A172 (cell line): ENCODE measurements at regions not wholly inside any gene's neighbourhood (a gene's known extent, or its start where the extent isn't known, plus 50 kb on each side); places are given as distances from the start of the nearest gene placed in this dataset.
A peak's percentile ranks its signal among the peaks of the same experiment; 100 is the strongest.
"Not testable (repeated sequence)": the region's sequence is repeated elsewhere in the genome, so short reads cannot be mapped to it uniquely, and the experiment has no call there.

Experiments
- DNase-seq: peaks from one replicate; pipeline ENCODE4 v3.0.0-alpha.2; 2015; ENCODE audit warnings: low spot score

DNA sequence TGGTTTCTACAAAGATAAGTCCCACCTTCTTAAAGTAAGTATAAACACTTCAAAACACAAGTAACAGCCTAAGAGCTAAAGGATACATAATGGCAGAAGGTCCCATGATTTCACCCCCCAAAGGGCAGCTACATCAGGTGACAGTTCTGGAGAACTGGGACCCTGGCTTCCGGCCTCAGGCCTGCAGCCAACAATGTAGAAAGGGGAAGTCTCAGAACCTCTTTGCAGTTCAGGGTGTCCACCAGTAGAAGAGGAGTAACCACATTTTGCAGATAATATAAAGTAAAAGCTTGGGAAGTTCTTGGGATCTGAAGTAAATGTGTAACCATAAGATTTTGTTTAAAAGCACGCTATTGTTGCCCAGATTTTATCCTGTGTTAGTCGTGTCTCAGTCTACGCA is 267.4 kb upstream of the VLDLR start:
- DNase-seq = no peak

DNA sequence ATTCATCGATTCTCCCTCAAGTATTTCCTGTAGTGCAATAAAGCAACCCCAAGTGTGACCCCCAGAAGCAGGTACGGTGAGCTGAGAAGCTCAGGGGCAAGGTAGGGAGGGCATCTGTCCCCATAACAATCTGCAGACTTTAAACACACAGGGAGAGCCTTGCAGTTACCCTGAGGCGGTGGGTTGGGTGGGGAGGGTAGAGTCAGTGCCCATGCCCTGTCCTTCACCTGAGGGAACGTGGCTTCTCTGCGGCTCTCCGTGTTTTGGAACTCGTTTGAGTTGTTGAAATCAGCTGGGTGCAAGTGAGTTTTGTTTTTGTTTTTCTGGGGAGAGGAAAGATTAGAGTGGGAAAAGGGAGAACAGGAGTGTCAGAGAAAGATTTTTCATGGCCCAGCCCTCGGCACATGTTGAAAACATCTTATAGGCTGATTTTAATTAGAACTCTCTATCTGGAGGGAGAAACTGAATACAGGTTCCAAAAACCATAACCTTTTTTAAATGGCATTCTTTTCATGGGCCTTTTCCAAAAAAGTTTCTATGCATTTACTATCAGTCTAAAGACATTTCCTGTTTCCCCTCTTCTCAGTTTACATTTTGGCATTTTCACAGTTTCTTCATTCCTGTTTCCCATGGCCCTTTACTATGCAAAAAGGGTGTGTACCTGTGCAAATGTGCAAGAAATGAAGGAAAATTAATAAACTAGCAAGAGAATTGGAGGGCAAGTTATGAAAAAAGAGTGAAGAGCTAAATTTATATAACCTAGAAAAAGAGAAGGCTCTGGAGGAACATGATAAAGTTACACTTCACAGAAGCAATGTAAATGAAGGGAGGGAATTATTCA is 266.5 kb upstream of the VLDLR start:
- DNase-seq = no peak

- no peak for DNase-seq
Observed at GRCh38 chr9:2355697-2355983, 265.9 kb upstream of the VLDLR start.

GRCh38 chr9:2356041-2356790 is 265.4 kb upstream of the VLDLR start:
- peak; percentile 4 for DNase-seq

- DNase-seq = no peak
Observed at GRCh38 chr9:2359891-2360471, 261.6 kb upstream of the VLDLR start.

DNA sequence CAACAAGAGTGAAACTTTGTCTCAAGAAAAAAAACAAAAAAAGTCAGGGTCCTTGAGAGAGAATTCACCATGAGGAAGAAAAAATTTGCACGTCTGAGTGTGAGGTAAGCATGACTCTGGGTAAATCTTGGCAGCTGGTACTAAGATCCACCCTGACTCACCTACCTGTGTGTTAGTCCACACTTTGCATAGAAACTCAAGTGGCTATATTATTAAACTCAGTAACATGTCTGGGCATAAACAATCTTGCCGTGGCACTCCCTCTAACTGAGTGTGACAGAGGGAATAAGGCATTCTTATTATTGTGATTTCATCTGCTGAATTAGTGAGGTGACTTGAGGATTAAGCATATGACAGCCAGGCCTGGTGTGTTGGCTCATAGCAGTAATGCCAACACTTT is 259.4 kb upstream of the VLDLR start:
- DNase-seq = no peak

DNA sequence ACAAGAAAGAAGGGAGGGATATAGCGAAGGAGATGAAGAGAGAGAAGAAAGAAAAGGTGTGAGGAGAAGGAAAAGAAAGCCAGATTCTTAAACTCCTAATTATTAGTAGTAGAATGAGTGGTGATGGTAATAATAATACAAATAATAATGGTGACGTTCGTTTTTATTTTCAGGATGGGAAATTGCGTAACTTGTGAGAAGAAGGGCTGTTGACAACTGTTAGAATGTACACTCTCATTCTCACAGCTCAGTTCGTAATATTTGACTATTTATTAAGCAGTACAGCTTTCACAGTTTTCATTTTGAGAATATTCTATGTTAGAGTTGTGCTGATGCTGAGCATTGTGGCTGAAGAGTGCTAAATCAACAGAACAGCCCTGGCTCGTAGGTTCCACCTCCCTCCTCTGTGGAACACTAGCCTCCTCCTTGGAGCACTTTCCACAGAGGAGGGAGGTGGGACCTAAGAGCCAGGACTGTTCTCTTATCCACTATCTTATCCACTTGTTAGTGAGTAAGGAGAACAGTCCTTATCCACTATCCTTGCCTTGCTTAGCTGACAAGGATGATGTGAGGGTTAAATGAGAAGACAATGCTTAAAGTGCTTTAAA is 258.3 kb upstream of the VLDLR start:
- no peak for DNase-seq

- DNase-seq = no peak
Observed at GRCh38 chr9:2363781-2364180, 257.8 kb upstream of the VLDLR start.

GRCh38 chr9:2367970-2368369 is 253.6 kb upstream of the VLDLR start:
- no peak for DNase-seq

DNA sequence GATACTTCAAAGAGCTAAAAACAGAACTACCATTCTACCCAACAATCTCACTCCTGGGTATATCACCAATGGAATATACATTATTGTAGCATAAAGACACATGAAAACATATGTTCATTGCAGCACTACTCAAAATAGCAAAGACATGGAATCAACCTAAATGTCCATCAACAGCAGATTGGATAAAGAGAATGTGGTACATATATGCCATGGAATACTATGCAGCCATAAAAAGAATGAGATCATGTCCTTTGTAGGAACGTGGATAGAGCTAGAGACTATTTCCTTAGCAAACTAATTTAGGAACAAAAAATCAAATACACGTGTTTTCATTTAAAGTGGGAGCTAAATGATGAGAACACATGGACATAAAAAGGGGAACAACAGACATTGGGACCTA is 247.9 kb upstream of the VLDLR start:
- no peak for DNase-seq

DNA sequence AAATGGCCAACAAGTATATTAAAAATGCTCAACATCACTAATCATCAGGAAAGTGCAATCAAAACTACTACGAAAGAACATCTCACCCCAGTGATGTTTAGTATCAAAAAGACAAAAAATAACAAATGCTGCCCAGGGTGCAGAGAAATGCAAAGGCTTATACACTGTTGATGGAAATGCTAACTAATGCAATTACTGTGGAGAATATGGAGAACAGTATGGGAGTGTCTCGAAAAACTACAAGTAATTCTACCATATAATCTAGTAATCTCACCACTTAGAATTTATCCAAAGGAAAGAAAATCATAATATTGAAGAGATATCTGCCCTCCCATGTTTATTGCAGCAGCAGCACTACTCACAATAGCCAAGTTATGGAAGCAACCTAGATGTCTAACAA is 246.5 kb upstream of the VLDLR start:
- DNase-seq = no peak

GRCh38 chr9:2377117-2377516 is 244.5 kb upstream of the VLDLR start:
- DNase-seq = no peak

GRCh38 chr9:2377834-2378233 is 243.8 kb upstream of the VLDLR start:
- no peak for DNase-seq

- DNase-seq = no peak
Observed at GRCh38 chr9:2378266-2378665, 243.3 kb upstream of the VLDLR start.

DNA sequence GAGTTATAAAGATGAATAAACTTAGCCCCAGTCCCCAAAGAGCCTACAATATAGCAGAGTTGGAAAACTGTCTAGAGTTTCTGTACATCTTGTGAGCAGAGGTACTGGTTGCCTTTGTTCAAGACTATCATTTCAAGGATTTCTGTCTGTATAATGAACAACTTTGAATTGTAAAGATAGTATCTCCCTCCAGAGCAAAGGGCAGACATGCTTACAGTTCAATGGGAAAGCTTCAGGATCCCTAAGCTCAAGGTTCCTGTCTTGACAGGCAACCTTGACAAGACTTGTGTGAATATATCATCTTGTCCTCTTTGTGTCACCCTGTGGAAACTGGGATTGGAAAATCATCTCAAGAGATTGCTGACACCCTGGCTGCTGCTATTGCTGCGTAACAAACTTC is 242.8 kb upstream of the VLDLR start:
- DNase-seq = no peak

DNA sequence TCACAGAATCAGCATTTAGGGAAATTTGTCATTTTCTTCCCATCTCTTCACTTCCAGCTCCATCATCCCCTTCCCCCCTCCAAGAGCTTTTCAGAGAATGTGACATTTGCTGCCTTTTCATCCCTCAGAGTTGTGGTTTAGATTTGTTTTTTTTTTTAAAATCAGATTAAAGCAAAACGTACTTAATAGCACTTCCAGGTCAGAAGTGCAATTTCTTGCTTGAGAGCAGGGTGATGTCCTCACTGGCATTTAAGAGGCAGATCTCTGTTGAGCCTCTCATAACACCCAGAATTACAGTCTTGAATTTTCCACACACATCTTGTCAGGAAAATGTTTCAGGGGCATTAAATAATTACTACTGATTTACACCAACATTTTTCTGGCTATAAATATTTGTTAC is 236.8 kb upstream of the VLDLR start:
- DNase-seq = no peak

DNA sequence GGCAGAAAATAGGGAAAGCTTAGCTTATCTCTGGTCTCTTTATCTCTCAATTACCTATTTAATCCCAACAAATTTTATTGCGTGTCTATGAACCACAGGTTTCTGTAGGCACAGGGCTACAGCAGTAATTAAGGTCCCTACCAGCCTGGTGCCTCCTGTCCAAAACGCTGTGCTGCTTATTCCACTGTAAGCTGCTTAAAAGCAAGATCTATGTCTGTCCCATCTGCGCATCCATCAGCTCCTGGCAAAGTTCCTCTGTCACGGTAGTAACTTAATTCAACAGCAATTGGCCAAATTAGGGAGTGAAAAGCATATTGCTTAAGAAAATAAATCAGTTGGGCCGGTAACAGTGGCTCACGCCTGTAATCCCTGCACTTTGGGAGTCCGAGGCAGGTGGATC is 235.8 kb upstream of the VLDLR start:
- DNase-seq = no peak

DNA sequence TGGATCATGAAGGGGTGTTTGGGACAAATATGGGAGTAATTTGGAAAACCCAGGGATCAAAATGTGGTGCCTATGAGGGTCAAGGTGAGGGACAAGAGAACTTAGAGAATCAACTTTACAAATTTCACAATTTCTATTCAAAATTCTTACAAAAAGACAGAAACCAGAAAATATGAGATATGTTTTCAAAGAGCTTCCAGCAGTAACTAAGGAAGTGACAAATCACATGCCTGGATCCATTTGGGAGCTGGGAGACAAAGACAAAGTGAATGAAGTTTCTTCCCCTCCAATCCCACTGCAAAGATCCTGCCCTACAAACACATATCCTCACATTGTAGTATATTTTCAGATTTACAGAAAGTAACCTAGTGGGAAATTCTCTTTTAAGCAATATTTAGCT is 235.0 kb upstream of the VLDLR start:
- DNase-seq = no peak

DNA sequence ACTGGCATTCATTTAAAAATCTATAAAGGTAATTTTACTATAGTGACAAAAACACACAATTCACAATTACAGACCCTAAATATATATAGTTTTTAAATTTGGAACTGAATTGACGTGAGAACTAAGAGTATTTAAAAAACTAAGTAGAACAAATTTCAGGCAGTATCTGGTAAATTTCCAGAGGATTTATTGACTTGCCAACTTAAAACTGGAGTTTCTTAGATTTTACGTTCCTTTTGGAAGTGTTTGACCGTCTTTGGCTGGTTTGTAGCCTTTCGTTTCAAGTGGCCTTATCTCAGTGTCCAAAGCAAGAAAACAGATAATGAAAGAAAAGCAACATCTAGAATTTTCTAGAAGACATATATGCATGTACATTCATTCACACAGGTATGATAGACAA is 234.4 kb upstream of the VLDLR start:
- no peak for DNase-seq

- DNase-seq = no peak
Observed at GRCh38 chr9:2389404-2389803, 232.2 kb upstream of the VLDLR start.

- DNase-seq = no peak
Observed at GRCh38 chr9:2390028-2390427, 231.6 kb upstream of the VLDLR start.

DNA sequence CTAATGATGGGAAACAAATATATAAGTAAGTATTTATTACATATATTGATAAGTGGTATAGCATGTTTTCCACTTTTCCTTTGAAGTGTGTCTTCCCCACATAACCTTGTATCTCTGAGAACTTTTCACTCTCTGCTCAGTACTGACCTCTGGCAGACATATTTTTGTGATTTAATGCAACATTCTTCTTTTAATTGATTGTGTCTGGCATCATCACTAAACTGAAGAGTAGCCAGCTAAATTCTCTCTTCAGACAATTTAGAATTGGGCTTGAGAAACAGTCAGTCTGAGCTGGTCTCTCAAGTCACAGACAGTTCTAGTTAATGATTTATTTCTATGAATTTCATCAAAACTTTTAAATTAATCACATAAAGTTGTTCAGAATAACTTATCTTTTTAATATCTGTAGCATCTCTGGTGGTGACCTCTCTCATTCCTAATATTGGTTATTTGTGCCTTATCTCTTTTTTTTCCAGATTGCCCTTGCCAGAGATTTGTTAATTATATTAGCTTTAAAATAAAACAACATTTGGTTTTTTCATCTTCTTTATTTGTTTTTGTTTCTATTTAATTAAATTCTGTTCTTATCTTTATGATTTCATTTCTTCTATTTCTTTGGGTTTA is 230.0 kb upstream of the VLDLR start:
- DNase-seq = not testable (repeated sequence)
